ENCODE measurements at regions not wholly inside any gene's neighbourhood (a gene's known extent, or its start where the extent isn't known, plus 50 kb on each side); places are given as distances from the start of the nearest gene placed in this dataset.
A peak's percentile ranks its signal among the peaks of the same experiment; 100 is the strongest.
"Not testable (repeated sequence)": the region's sequence is repeated elsewhere in the genome, so short reads cannot be mapped to it uniquely, and the experiment has no call there.

GRCh38 chr16:21511315-21512210 is 87.8 kb upstream of the METTL9 start:
- RAD21 ChIA-PET (ENCODE audit: unreplicated experiment); SMC1A ChIA-PET (ENCODE audit: uncharacterized antibody, unreplicated experiment); POLR2A ChIA-PET; intact Hi-C loops (cut with micrococcal nuclease; ENCODE audit: unreplicated experiment); DNase-seq (ENCODE audit: low read depth, low spot score); H2AFZ ChIP-seq (ENCODE audit: control insufficient read depth, low read depth, low read length); H3K27me3 ChIP-seq (replicated peaks in 1 of 2; ENCODE audit: control insufficient read depth in 2 of 2, insufficient read depth in 2 of 2, low read length in 1 of 2); BruUV-seq (replicated peaks); H3K27ac ChIP-seq (ENCODE audit: control insufficient read depth, insufficient read depth); in situ Hi-C loops (cut with MboI); H3K9me3 ChIP-seq (replicated peaks; ENCODE audit: control insufficient read depth, insufficient read depth, low read length); H4K20me1 ChIP-seq (ENCODE audit: control insufficient read depth, insufficient read depth); CTCF ChIA-PET; FAIRE-seq: not testable (repeated sequence)
- WGBS (ENCODE audit: insufficient coverage, insufficient replicate concordance, low lambda C conversion rate, missing lambda C conversion rate) = 57% methylated on average over 29 of the region's 29 CpGs
- peaks cover 9 to 17% of the 10 kb centered on the region in 2 experiments; a peak in 3 of 4 replicates for H3K36me3 ChIP-seq (ENCODE audit: control insufficient read depth in 2 of 2, insufficient read depth in 2 of 2, low read length in 1 of 2)
- ATAC-seq = peak; percentile 7; the same call in 1 of the 3 replicates
- H3K4me3 ChIP-seq = peak overlapping the region; percentile 13; the same call in 1 of the 2 replicates
- H3K4me1 ChIP-seq (ENCODE audit: control insufficient read depth, insufficient read depth, low read length) = peaks cover 53% of the 10 kb centered on the region
- H3K9ac ChIP-seq (ENCODE audit: control insufficient read depth, insufficient read depth, low read length) = 0 out of 2 replicates have a peak overlapping the region, but pooled peaks have one; percentile 4
- peaks cover 92% of the 10 kb centered on the region for H3K79me2 ChIP-seq (ENCODE audit: control insufficient read depth, insufficient read depth, low read length)
- TF ChIP-seq IKZF1 (conservative IDR thresholded peaks at IDR 0.05) (0 out of 2 replicates have a peak, but pooled peaks have one; percentile 17), IKZF2 (IDR thresholded peaks at IDR 0.05) (peak in 1 of 2 experiments; percentile 15; a peak in 1 of 4 replicates)
- H3K4me2 ChIP-seq (ENCODE audit: control insufficient read depth, insufficient read depth) = peak overlapping the region; percentile 44

- H3K9me3 ChIP-seq (replicated peaks; ENCODE audit: control insufficient read depth, insufficient read depth, low read length); POLR2A ChIA-PET; BruUV-seq (replicated peaks); DNase-seq (ENCODE audit: low read depth, low spot score); intact Hi-C loops (cut with micrococcal nuclease; ENCODE audit: unreplicated experiment); in situ Hi-C loops (cut with MboI); CTCF ChIA-PET; FAIRE-seq; H4K20me1 ChIP-seq (ENCODE audit: control insufficient read depth, insufficient read depth); RAD21 ChIA-PET (ENCODE audit: unreplicated experiment); H3K27ac ChIP-seq (ENCODE audit: control insufficient read depth, insufficient read depth); ATAC-seq; SMC1A ChIA-PET (ENCODE audit: uncharacterized antibody, unreplicated experiment); H3K27me3 ChIP-seq (replicated peaks in 1 of 2; ENCODE audit: control insufficient read depth in 2 of 2, insufficient read depth in 2 of 2, low read length in 1 of 2); H2AFZ ChIP-seq (ENCODE audit: control insufficient read depth, low read depth, low read length); H3K9ac ChIP-seq (ENCODE audit: control insufficient read depth, insufficient read depth, low read length): not testable (repeated sequence)
- Histone ChIP-seq H3K79me2 (ENCODE audit: control insufficient read depth, insufficient read depth, low read length) (peaks cover 88% of the 10 kb centered on the region), H3K4me2 (ENCODE audit: control insufficient read depth, insufficient read depth) (peak overlapping the region; percentile 26), H3K4me1 (ENCODE audit: control insufficient read depth, insufficient read depth, low read length) (peaks cover 43% of the 10 kb centered on the region), H3K36me3 (ENCODE audit: control insufficient read depth in 2 of 2, insufficient read depth in 2 of 2, low read length in 1 of 2) (peaks cover 9 to 15% of the 10 kb centered on the region in 2 experiments; a peak in 3 of 4 replicates), H3K4me3 (0 out of 2 replicates have a peak overlapping the region, but pooled peaks have one; percentile 5)
- 0 out of 2 replicates have a peak, but pooled peaks have one; percentile 20 for TF ChIP-seq ZNF687 (IDR thresholded peaks at IDR 0.05)
- WGBS (ENCODE audit: insufficient coverage, insufficient replicate concordance, low lambda C conversion rate, missing lambda C conversion rate) = 77% methylated on average over 20 of the region's 20 CpGs
Measured at GRCh38 chr16:21512280-21513192, 86.8 kb upstream of the METTL9 start.

Data from GM12878 (cell line).